NOMO-1 treated with dmso at 0.1 percent for 144 hours (cell line): ENCODE measurements at regions not wholly inside any gene's neighbourhood (a gene's known extent, or its start where the extent isn't known, plus 50 kb on each side); places are given as distances from the start of the nearest gene placed in this dataset.

Experiments
- DNase-seq: peaks from one replicate; lab custom pipeline; 2025; ENCODE audit not compliant: unreplicated experiment; lab: John Stamatoyannopoulos, UW

DNA sequence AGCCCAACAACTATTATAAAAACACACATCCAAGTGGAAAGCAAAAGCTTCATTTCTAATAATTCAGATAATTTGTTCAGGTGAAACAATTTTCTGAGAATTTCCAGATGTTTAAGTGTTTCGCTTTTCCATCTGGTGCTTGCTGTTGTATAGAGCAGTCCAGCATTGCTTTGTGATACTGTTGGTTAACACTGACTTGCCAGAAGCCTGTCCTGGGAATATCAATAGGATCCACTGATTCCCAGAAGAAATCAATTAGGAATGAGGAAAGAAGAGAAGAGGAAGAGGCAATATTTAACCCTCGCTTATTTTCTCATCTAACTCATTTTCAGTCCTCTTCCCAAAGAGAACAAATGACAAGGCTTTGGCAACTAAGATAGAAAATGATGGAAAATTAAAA lies 94.9 kb upstream of the DDIT4L start:
- no peak for DNase-seq

DNA sequence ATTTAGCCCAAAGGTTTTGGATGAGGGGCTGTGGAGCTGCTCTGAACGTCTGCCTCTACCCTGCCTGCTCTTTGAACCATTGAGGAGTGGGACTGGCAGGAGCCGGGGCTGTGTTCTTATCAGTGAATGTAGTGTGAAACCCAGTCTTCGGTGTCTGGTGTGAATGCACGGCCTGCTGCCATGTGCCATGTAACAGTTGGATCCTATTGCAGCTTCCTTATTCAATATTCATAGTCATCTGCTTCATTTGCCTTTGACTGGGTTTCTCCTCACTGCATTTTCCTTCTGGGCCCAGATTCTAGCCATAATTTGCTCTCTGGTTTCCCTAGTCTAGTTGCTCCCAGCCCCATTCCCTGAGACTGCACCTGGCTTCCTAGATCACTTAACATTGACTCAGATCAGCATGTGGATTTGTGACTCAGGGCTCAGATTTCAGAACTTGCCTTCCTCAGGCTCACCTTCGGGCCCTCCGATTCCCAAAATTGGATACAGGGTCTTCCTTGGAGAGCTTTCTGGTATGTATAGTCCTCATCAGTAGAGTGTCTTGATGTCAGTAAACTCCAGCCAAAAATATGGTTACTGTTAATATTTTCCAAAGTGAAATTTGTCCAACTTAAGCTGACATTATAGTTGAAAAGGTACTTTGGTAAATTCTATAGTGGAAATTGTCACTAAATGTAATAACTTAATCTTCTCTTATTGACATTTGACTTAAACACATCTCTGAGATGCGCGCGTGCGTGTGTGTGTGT lies 94.0 kb upstream of the DDIT4L start:
- DNase-seq: no peak

DNA sequence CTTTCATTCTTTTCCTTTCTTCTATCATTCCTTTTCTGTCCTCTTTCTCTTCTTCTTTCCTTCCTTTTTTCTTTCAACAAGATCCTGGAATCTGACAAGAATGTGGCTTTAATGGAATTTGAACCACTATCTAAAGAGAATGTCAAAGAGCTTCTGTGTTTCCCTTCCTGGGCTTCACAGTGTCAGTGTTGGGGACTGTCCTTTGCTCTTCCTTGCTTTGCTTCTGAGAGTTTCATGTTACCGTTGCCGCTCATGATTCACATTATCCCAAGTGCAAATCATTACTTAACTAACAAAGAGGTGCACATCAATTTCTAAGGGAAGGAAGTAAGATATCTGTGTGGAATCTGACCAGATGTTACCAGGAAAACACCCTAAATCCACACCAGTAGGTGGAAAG lies 90.5 kb upstream of the DDIT4L start:
- no peak for DNase-seq

DNA sequence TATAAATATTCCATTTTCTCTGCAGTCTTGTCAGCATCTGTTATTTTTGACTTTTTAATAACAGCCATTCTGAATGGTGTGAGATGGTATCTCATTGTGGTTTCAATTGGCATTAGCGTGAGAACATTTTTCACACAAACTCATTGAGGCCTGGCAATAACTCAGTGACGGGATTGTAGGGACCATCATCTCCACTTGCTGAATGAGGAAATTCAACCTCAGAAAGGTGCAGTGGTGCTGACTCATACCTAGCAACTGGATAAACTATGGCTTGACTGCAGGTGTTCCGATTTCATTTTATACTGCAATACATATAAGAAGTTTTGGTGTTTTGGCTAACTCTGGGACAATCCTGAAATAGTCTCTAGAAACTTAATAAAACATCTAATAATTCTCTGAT lies 88.3 kb upstream of the DDIT4L start:
- no peak for DNase-seq

DNA sequence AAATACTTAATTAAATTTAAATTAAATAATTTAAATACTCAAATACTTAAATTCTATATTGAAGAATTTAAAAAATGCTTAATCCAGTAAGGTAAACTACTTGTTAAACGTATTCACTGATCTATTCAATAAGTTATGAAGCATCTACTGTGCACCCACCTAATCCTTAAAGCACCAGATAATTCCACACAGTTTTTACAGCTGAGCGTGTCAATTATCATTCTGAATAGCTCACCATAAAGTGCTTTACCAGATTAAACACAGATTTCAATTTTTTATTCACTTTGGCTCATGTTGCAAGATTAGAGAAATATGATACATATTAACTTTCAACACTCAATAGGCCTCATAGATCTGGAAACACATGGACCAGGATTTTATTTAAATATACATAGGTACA lies 79.2 kb upstream of the DDIT4L start:
- DNase-seq: no peak

DNA sequence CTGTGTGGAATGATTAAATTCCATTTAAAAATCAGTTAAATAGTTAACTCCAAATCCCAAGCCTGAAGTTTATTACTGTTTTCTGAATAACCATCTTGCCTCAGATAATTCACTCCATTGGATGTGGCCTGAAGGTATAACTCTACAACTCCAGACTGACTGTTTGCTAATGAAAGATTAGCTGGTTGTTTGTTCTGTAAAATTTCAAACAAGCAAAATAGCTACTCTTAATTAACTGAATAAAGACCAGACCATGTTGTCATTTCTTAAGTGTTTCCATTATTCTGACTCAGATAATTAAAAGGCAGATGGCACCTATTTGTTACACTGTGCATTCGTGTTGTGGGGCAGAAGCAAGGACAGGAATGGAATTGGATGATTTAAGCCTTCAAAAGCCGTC lies 78.5 kb upstream of the DDIT4L start:
- DNase-seq: no peak

DNA sequence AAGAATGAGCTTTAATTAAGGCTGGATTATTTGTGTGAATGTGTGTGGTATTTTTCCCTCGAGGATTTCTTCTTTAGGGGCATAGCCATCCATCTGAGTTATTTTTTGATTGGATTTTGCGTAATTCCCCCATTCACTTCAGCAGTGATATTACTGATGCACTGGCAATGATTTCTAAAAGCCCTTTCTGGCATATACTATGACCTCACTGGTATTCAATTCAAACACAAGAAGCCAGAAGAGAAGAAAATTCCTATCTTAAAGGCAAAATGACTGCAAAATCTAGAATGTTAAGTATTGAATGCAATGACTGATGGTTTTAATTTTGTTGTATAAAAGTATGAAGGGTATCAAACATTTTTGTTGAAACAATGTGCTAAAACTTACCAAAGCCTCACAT lies 71.1 kb upstream of the DDIT4L start:
- DNase-seq: no peak

DNA sequence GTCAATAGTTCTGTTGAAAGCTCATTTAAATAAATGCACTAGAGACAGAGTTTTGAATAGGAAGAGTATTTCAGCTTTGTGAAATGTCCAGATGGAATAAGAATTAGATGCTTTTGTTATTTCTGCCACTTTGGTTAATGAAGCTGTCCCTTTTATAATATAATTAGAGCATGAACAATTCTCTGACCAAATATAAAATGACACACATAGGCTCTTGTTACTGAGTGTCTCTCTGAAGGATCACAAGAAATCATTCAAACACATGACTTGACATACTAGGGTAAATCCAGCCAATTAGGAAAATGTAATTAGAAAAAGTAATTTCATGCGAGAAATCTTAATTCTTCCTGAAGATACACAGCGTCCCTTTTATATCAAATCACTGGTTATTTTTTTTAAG lies 68.4 kb upstream of the DDIT4L start:
- no peak for DNase-seq

DNA sequence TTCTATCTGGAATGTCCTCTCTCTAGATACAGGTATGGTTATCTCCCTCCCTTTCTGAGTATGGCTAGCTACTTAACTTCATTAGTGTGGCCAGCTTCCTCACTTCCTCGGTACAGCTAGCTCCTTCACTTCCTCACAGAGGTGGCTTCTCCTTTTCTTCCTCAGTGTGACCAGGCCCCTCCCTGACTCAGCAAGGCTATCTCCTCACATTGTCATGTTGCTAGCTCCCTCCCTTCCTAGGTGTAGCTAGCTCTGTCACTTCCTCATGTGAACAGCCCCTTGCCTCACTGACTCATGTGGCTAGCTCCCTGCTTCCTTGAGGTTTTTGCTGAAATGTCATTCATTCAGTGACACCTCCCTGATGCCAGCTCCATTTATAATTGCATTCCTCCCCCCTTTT lies 67.3 kb upstream of the DDIT4L start:
- DNase-seq: peak; percentile 74

DNA sequence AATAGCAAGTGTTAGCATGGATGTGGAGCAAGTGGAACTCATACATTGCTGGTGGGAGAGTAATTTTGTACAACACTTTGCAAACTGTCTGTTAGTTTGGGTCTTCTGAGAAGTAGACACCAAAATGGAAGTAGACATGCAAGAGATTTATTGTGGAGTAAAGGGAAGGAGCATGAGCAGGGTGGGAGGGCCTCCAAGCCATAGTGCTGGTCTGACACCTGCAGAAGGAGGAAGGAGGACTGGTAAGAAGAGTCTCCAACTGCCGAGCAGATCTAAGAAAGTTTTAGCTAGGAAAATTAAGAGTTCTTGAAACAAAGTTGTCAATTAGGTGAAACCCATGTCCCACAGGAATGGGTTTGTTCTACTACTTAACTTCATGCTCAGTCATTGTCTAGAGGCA lies 64.0 kb upstream of the DDIT4L start:
- DNase-seq: no peak

DNA sequence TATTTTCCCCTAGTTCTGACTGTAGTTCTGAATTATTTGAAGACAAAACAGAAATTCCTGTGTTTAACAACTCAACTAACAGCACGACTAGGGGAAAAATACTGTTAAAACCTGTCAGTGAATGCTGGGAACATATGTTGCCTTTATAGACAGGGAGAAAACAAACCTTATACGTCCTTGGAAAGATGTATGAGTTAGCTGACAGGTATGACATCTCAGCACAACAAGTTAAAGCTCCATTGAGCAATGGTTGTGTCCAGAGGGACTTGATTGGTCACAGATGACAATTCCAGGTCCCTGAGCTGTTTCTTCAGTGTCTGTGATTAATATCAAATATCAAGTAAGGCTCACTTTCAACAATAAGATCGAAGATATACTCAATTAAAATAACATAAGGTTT lies 58.2 kb upstream of the DDIT4L start:
- DNase-seq: no peak

DNA sequence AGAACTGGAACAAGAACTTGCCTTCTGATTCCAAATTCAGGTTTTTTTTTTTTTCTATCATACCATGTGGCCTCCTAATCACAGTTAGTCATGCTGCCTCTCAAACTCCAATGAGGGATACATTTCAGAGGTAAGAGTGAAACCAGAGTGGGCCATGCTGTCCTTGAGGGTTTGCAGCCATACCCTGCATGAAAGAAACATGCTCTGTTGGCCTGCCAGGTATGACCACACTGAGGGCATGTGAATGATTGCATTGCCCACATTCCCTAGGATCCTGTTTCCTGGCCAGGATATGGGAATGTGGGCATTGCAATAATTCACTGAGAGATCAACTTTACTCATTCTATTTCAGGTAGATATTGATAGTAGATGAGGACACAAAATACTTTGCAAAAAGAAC lies 56.4 kb upstream of the DDIT4L start:
- no peak for DNase-seq

DNA sequence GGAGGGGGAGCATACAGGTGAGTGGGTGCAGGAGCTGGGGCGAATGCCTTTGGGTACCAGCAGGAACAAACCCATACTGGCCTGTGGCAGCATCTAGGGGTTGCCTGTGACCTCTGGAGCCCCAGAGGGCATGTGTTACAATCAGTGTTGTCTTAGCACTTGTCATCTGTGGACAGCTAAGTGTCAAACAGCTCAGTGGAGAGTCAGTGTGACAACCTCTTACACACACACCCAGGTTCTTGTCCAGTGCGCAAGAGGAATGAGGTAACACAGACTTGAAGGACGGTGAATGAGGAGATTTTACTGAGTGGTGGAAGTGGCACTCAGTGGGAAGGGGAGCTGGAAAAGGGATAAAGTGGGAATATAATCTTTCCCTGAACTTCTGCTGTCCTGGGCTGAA lies 54.1 kb upstream of the DDIT4L start:
- no peak for DNase-seq
